T-cell (primary cell): ENCODE measurements at regions not wholly inside any gene's neighbourhood (a gene's known extent, or its start where the extent isn't known, plus 50 kb on each side); places are given as distances from the start of the nearest gene placed in this dataset.

Experiments
- ATAC-seq, 4 experiments: fragments of 200-7000 bp in 3 of 4; fragments of 150-1000 bp in 1 of 4; cut with Tn5 transposase; replicated peaks in 1 of 4; 1 replicate in 3 of 4; 2 replicates in 1 of 4; pipeline ENCODE4 v1.10.0; 2021; ENCODE audit warnings: moderate library complexity in 3 of 4, mild to moderate bottlenecking in 2 of 4, moderate number of reproducible peaks in 1 of 4
- CTCF ChIA-PET, 2 donors: fragments of 300-600 bp; sonication (Branson Sonifier 250); formaldehyde crosslinking; loops; one replicate each; lab custom pipeline; 2022; ENCODE audit warnings: antibody characterized with exemption in 2 of 2; lab: Charles Lee
- POLR2A ChIA-PET, 2 donors: fragments of 300-600 bp; sonication (Branson Sonifier 250); formaldehyde crosslinking; loops; one replicate each; lab custom pipeline; 2022; ENCODE audit warnings: antibody characterized with exemption in 2 of 2; lab: Charles Lee
- DNase-seq, 35 experiments: peaks; one replicate each; pipeline versions ENCODE4 v3.0.0 to v3.0.0-alpha.2; 2013 to 2023
- H3K27ac ChIP-seq: one replicate; pipeline ENCODE4 v1.5.1; 2013; ENCODE audit warnings: low read length
- H3K27me3 ChIP-seq, 2 experiments: replicated peaks in 1 of 2; 1 replicate in 1 of 2; 2 replicates in 1 of 2; pipeline versions ENCODE4 v1.6.1 to v1.7.0; 2013; ENCODE audit warnings: low read length in 1 of 2, mixed read lengths in 1 of 2; ENCODE audit not compliant: control insufficient read depth in 2 of 2, insufficient read depth in 2 of 2; ENCODE audit errors: extremely low read depth in 1 of 2
- H3K36me3 ChIP-seq, 2 donors: 1 replicate in 1 of 2; 2 replicates in 1 of 2; pipeline versions ENCODE4 v1.6.1 to v1.7.0; 2013; ENCODE audit warnings: low read length in 1 of 2; ENCODE audit not compliant: control insufficient read depth in 2 of 2, insufficient read depth in 1 of 2; ENCODE audit errors: extremely low read depth in 1 of 2
- H3K4me1 ChIP-seq, 2 experiments: 1 replicate in 1 of 2; 2 replicates in 1 of 2; pipeline versions ENCODE4 v1.6.1 to v1.7.0; 2013; ENCODE audit warnings: low read length in 2 of 2, mixed read lengths in 1 of 2; ENCODE audit not compliant: insufficient read depth in 2 of 2, control insufficient read depth in 1 of 2; ENCODE audit errors: extremely low read depth in 1 of 2
- H3K4me3 ChIP-seq, 2 donors: 1 replicate in 1 of 2; 2 replicates in 1 of 2; pipeline versions ENCODE4 v1.5.1 to v1.7.0; 2013; ENCODE audit warnings: mild to moderate bottlenecking in 2 of 2, low read length in 1 of 2, moderate library complexity in 1 of 2; ENCODE audit not compliant: control insufficient read depth in 1 of 2; ENCODE audit errors: extremely low read depth in 1 of 2
- H3K9me3 ChIP-seq: 2 replicates; pipeline ENCODE4 v1.7.0; 2013
- H3K27ac Mint-ChIP-seq, 2 donors: one replicate each; pipeline ENCODE4 v1.8.0; 2020 to 2021; ENCODE audit warnings: mild to moderate bottlenecking in 2 of 2, mixed read lengths in 2 of 2
- H3K27me3 Mint-ChIP-seq, 2 donors: one replicate each; pipeline ENCODE4 v1.8.0; 2021 to 2022; ENCODE audit warnings: mixed read lengths in 2 of 2
- H3K36me3 Mint-ChIP-seq: one replicate; pipeline ENCODE4 v1.8.0; 2021; ENCODE audit warnings: mixed read lengths
- H3K4me1 Mint-ChIP-seq, 3 donors: one replicate each; pipeline ENCODE4 v1.8.0; 2020 to 2022; ENCODE audit warnings: mixed read lengths in 3 of 3, mild to moderate bottlenecking in 1 of 3
- H3K4me3 Mint-ChIP-seq, 3 donors: one replicate each; pipeline ENCODE4 v1.8.0; 2020 to 2022; ENCODE audit warnings: mild to moderate bottlenecking in 3 of 3, mixed read lengths in 3 of 3, moderate library complexity in 3 of 3
- H3K9me3 Mint-ChIP-seq, 3 donors: one replicate each; pipeline ENCODE4 v1.8.0; 2020 to 2022; ENCODE audit warnings: mixed read lengths in 3 of 3
- WGBS: methylation state at CpG from one replicate; pipeline ENCODE4 v1.1.5; 2013; ENCODE audit warnings: missing lambda C conversion rate; ENCODE audit not compliant: insufficient coverage; 5-methylcytosine and 5-hydroxymethylcytosine counted together

- POLR2A ChIA-PET: no interaction called here
- H3K27me3 Mint-ChIP-seq: peaks cover 2 to 13% of the 10 kb centered on the region in 2 donors
- Histone ChIP-seq H3K27me3 (peaks cover 0 to 2% of the 10 kb centered on the region in 2 experiments), H3K36me3 (no peaks in the 10 kb centered on the region), H3K4me3 (no peak overlapping the region), H3K9me3 (no peaks in the 10 kb centered on the region), H3K27ac (no peak overlapping the region), H3K4me1 (no peaks in the 10 kb centered on the region)
- peaks cover 5 to 7% (median 7%) of the 10 kb centered on the region in 3 donors for H3K4me1 Mint-ChIP-seq
- 44% methylated on average over 1 of the region's 4 CpGs for WGBS
- no peaks in the 10 kb centered on the region for H3K36me3 Mint-ChIP-seq
- CTCF ChIA-PET: no interaction called here
- no peak overlapping the region for H3K27ac Mint-ChIP-seq
- no peak overlapping the region for H3K4me3 Mint-ChIP-seq
- H3K9me3 Mint-ChIP-seq: no peaks in the 10 kb centered on the region
- ATAC-seq: no peak
- DNase-seq: no peak
Measured at GRCh38 chr5:68749631-68750030, 344.2 kb upstream of the SLC30A5 start.

GRCh38 chr5:68751661-68752060, 342.2 kb upstream of the SLC30A5 start:
- ATAC-seq (no peak), DNase-seq (no peak)
- no peaks in the 10 kb centered on the region for H3K9me3 Mint-ChIP-seq
- WGBS: no CpG with 5 or more reads among the region's 3 CpGs
- H3K36me3 Mint-ChIP-seq: no peaks in the 10 kb centered on the region
- H3K4me3 ChIP-seq: no peak overlapping the region
- H3K27me3 Mint-ChIP-seq: peaks cover 2 to 13% of the 10 kb centered on the region in 2 donors
- H3K9me3 ChIP-seq: no peaks in the 10 kb centered on the region
- no peak overlapping the region for H3K4me3 Mint-ChIP-seq
- no peak overlapping the region for H3K27ac Mint-ChIP-seq
- H3K36me3 ChIP-seq: no peaks in the 10 kb centered on the region
- ChIA-PET CTCF (no interaction called here), POLR2A (no interaction called here)
- H3K27me3 ChIP-seq: peaks cover 0 to 2% of the 10 kb centered on the region in 2 experiments
- no peaks in the 10 kb centered on the region for H3K4me1 ChIP-seq
- no peak overlapping the region for H3K27ac ChIP-seq
- peaks cover 0 to 3% (median 3%) of the 10 kb centered on the region in 3 donors for H3K4me1 Mint-ChIP-seq

- no peaks in the 10 kb centered on the region for H3K36me3 Mint-ChIP-seq
- peaks cover 0 to 3% (median 3%) of the 10 kb centered on the region in 3 donors for H3K4me1 Mint-ChIP-seq
- ATAC-seq (no peak), DNase-seq (no peak)
- WGBS: 80% methylated on average over 1 of the region's 2 CpGs
- ChIA-PET CTCF (no interaction called here), POLR2A (no interaction called here)
- Histone ChIP-seq H3K4me3 (no peak overlapping the region), H3K27ac (no peak overlapping the region), H3K9me3 (no peaks in the 10 kb centered on the region), H3K27me3 (peaks cover 0 to 2% of the 10 kb centered on the region in 2 experiments), H3K36me3 (no peaks in the 10 kb centered on the region), H3K4me1 (no peaks in the 10 kb centered on the region)
- no peak overlapping the region for H3K27ac Mint-ChIP-seq
- no peak overlapping the region for H3K4me3 Mint-ChIP-seq
- H3K9me3 Mint-ChIP-seq: no peaks in the 10 kb centered on the region
- peaks cover 2 to 13% of the 10 kb centered on the region in 2 donors for H3K27me3 Mint-ChIP-seq
Measured at GRCh38 chr5:68754536-68754935, 339.3 kb upstream of the SLC30A5 start.

GRCh38 chr5:68755293-68755692, 338.5 kb upstream of the SLC30A5 start:
- ATAC-seq: no peak
- no peak overlapping the region for H3K27ac ChIP-seq
- ChIA-PET POLR2A (interaction anchor here in 1 of 2 donors (0.7 kb wide), 1 partner anchor 12 kb away, joined by 4 read pairs; no protein-coding TSS in a partner anchor), CTCF (no interaction called here)
- H3K9me3 ChIP-seq: no peaks in the 10 kb centered on the region
- H3K27me3 ChIP-seq: peaks cover 0 to 2% of the 10 kb centered on the region in 2 experiments
- no peaks in the 10 kb centered on the region for H3K4me1 ChIP-seq
- no peaks in the 10 kb centered on the region for H3K36me3 Mint-ChIP-seq
- no peak for DNase-seq
- no peak overlapping the region for H3K27ac Mint-ChIP-seq
- no peak overlapping the region for H3K4me3 ChIP-seq
- H3K27me3 Mint-ChIP-seq: peaks cover 2 to 6% of the 10 kb centered on the region in 2 donors
- no peaks in the 10 kb centered on the region for H3K4me1 Mint-ChIP-seq
- no peak overlapping the region for H3K4me3 Mint-ChIP-seq
- H3K9me3 Mint-ChIP-seq: no peaks in the 10 kb centered on the region
- no peaks in the 10 kb centered on the region for H3K36me3 ChIP-seq

- no peaks in the 10 kb centered on the region for H3K27me3 ChIP-seq
- no peaks in the 10 kb centered on the region for H3K36me3 ChIP-seq
- Mint-ChIP-seq H3K4me1 (no peaks in the 10 kb centered on the region), H3K4me3 (no peak overlapping the region), H3K9me3 (no peaks in the 10 kb centered on the region), H3K27ac (no peak overlapping the region), H3K36me3 (no peaks in the 10 kb centered on the region), H3K27me3 (no peaks in the 10 kb centered on the region)
- DNase-seq (no peak), ATAC-seq (no peak)
- no peak overlapping the region for H3K27ac ChIP-seq
- 29% methylated on average over 1 of the region's 1 CpG for WGBS
- no peaks in the 10 kb centered on the region for H3K9me3 ChIP-seq
- H3K4me1 ChIP-seq: no peaks in the 10 kb centered on the region
- ChIA-PET CTCF (no interaction called here), POLR2A (no interaction called here)
- no peak overlapping the region for H3K4me3 ChIP-seq
Measured at GRCh38 chr5:68757006-68757405, 336.8 kb upstream of the SLC30A5 start.

GRCh38 chr5:68757626-68758212, 336.1 kb upstream of the SLC30A5 start:
- Mint-ChIP-seq H3K36me3 (no peaks in the 10 kb centered on the region), H3K4me3 (no peak overlapping the region), H3K27me3 (no peaks in the 10 kb centered on the region), H3K4me1 (no peaks in the 10 kb centered on the region), H3K27ac (no peak overlapping the region), H3K9me3 (no peaks in the 10 kb centered on the region)
- Histone ChIP-seq H3K9me3 (no peaks in the 10 kb centered on the region), H3K4me1 (no peaks in the 10 kb centered on the region), H3K36me3 (no peaks in the 10 kb centered on the region), H3K27me3 (no peaks in the 10 kb centered on the region), H3K4me3 (no peak overlapping the region), H3K27ac (no peak overlapping the region)
- POLR2A ChIA-PET: no interaction called here
- CTCF ChIA-PET: no interaction called here
- ATAC-seq (no peak), DNase-seq (no peak)
- no CpG with 5 or more reads among the region's 1 CpG for WGBS

- Mint-ChIP-seq H3K4me1 (no peaks in the 10 kb centered on the region), H3K27ac (no peak overlapping the region), H3K9me3 (no peaks in the 10 kb centered on the region), H3K36me3 (no peaks in the 10 kb centered on the region), H3K27me3 (no peaks in the 10 kb centered on the region), H3K4me3 (no peak overlapping the region)
- no peak for DNase-seq
- ChIA-PET POLR2A (no interaction called here), CTCF (no interaction called here)
- Histone ChIP-seq H3K4me3 (no peak overlapping the region), H3K27ac (no peak overlapping the region), H3K9me3 (no peaks in the 10 kb centered on the region), H3K4me1 (no peaks in the 10 kb centered on the region), H3K36me3 (no peaks in the 10 kb centered on the region), H3K27me3 (no peaks in the 10 kb centered on the region)
- ATAC-seq: no peak
- WGBS: 75% methylated on average over 5 of the region's 5 CpGs
Measured at GRCh38 chr5:68759593-68759992, 334.2 kb upstream of the SLC30A5 start.
